ENCODE measurements at regions not wholly inside any gene's neighbourhood (a gene's known extent, or its start where the extent isn't known, plus 50 kb on each side); places are given as distances from the start of the nearest gene placed in this dataset.
"Not testable (repeated sequence)": the region's sequence is repeated elsewhere in the genome, so short reads cannot be mapped to it uniquely, and the experiment has no call there.

DNA sequence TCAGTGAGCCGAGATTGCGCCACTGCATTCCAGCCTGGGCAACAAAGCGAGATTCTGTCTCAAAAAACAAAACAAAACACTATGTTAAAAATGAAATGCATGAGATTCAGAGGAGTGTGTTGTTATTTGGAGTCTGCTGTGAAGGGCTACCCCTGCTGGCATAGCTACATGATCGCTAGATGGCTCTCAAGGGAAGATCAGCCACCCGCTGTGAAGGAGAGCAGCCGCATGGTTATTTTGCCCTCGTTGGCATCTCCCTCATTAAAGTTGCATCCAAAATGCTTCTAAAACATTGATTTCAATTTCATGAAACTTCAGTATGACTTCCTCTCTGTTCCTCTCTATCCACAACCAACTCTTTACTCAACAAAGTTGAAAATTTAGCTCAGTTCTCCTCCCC, 54.8 kb upstream of the NDUFV2 start:
- intact Hi-C loops (cut with micrococcal nuclease): no loop called here

DNA sequence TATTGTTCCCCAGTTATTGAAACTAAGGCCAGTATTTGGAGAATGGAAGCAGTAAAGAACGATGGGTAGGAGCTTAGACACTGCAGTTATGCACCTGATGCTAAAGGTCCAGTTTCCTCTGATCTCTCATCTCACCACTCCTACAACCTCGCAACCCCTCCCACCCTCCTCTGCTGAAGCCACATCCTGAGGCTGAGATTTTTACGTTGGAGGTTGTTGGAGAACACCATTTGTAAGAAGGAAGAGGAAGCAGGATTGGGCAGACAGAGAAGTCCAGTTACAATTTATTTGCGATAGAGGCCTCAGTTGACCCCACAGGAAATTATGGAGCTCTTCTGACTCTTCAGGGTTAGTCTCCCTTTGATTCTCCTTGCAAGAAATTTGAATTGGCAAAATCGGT, 54.3 kb upstream of the NDUFV2 start:
- intact Hi-C loops (cut with micrococcal nuclease): no loop called here

DNA sequence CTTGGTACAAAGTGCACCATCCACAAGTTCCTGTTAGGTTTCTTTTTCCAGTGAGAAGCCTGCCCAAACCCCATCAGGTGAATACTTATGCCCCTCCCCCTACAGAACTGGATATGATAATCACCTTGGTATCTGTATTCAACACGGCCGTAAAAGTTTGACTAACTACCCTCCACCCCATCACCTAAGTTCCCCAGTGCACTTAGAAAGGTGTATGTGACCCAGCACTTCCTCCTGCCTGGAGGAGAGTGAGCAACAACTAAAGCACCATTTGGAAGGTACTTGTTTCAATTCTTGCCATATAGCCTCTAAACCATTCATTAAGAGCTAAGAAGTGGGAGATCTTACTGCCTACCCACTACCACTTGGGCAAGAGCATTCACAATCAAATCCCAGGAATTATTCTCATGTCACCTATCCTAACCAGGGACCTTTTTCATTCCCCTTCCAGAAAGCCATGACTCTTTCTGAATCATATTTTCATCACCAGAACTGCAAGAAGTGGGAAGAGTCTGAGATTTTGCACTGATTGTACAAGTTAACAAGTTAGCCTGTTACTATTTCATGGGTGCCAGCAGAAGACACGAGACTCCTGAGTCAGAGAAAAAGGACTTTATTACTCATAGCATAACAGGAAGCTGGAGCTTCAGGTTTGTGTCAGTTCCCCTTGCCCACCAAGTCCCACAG, 53.5 kb upstream of the NDUFV2 start:
- intact Hi-C loops (cut with micrococcal nuclease): no loop called here

DNA sequence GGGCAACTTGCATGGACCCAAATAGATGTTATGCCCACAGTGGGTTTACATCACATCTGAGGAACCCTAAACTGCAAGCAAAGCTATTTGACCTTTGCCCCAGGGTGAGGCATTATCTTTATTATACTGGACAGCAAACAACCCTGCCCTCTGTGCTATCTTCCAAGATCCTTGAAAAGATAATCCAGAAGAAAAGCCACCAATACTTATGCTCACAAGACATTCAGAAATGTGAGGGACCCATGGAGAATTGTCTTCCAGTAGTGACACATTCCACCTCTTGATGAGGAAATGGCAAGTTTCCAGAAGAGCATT, 53.0 kb upstream of the NDUFV2 start:
- intact Hi-C loops (cut with micrococcal nuclease): no loop called here

- intact Hi-C loops (cut with micrococcal nuclease): not testable (repeated sequence)
Observed at GRCh38 chr18:9050628-9051284, 51.7 kb upstream of the NDUFV2 start.
